DMS153 treated with DMSO at 0.1 percent for 48 hours (cell line): ENCODE measurements at regions not wholly inside any gene's neighbourhood (a gene's known extent, or its start where the extent isn't known, plus 50 kb on each side); places are given as distances from the start of the nearest gene placed in this dataset.
"Not testable (repeated sequence)": the region's sequence is repeated elsewhere in the genome, so short reads cannot be mapped to it uniquely, and the experiment has no call there.

Experiments
- DNase-seq: peaks from one replicate; lab custom pipeline; 2025; ENCODE audit not compliant: unreplicated experiment; lab: John Stamatoyannopoulos, UW

GRCh38 chr21:32096411-32096810 is 182.4 kb downstream of the MIS18A start:
- no peak for DNase-seq

GRCh38 chr21:32094804-32095203 is 184.0 kb downstream of the MIS18A start:
- DNase-seq: no peak

GRCh38 chr21:32093646-32094462 is 185.0 kb downstream of the MIS18A start:
- no peak for DNase-seq

- DNase-seq: no peak
Measured at GRCh38 chr21:32090956-32091355, 187.9 kb downstream of the MIS18A start.

- no peak for DNase-seq
Measured at GRCh38 chr21:32089766-32090165, 189.1 kb downstream of the MIS18A start.

GRCh38 chr21:32088471-32088870 is 190.4 kb downstream of the MIS18A start:
- no peak for DNase-seq

GRCh38 chr21:32087447-32087846 is 191.4 kb downstream of the MIS18A start:
- no peak for DNase-seq

- no peak for DNase-seq
Measured at GRCh38 chr21:32083197-32083596, 195.7 kb downstream of the MIS18A start.

GRCh38 chr21:32082466-32082865 is 196.4 kb downstream of the MIS18A start:
- DNase-seq: no peak

GRCh38 chr21:32073593-32073992 is 200.8 kb downstream of the HUNK start:
- no peak for DNase-seq

GRCh38 chr21:32073190-32073589 is 200.4 kb downstream of the HUNK start:
- no peak for DNase-seq

- not testable (repeated sequence) for DNase-seq
Measured at GRCh38 chr21:32071620-32072019, 198.8 kb downstream of the HUNK start.

- no peak for DNase-seq
Measured at GRCh38 chr21:32070676-32071330, 198.0 kb downstream of the HUNK start.

GRCh38 chr21:32070126-32070525 is 197.3 kb downstream of the HUNK start:
- DNase-seq: no peak

- DNase-seq: no peak
Measured at GRCh38 chr21:32065654-32066053, 192.8 kb downstream of the HUNK start.

- DNase-seq: no peak
Measured at GRCh38 chr21:32064281-32064910, 191.6 kb downstream of the HUNK start.

GRCh38 chr21:32062591-32063227 is 189.9 kb downstream of the HUNK start:
- no peak for DNase-seq

- no peak for DNase-seq
Measured at GRCh38 chr21:32061729-32062128, 188.9 kb downstream of the HUNK start.

- DNase-seq: no peak
Measured at GRCh38 chr21:32056791-32057190, 184.0 kb downstream of the HUNK start.

GRCh38 chr21:32055305-32055704 is 182.5 kb downstream of the HUNK start:
- DNase-seq: no peak
